Endothelial cell of umbilical vein (primary cell): ENCODE measurements at regions not wholly inside any gene's neighbourhood (a gene's known extent, or its start where the extent isn't known, plus 50 kb on each side); places are given as distances from the start of the nearest gene placed in this dataset.

Experiments
- BruUV-seq: library from RNA; stranded (reverse); fragments of 400-500 nt; replicated peaks from 2 replicates; lab custom pipeline; 2021; lab: Mats Ljungman, UMichigan
- CTCF ChIA-PET: fragments of 300-600, 350-600 bp; sonication (Branson Sonifier 250); formaldehyde crosslinking; loops from one replicate; lab custom pipeline; 2021; ENCODE audit warnings: antibody characterized with exemption, inconsistent platforms; lab: Charles Lee
- POLR2A ChIA-PET: fragments of 300-600, 350-600 bp; sonication (Branson Sonifier 250); formaldehyde crosslinking; loops from one replicate; lab custom pipeline; 2021; ENCODE audit warnings: antibody characterized with exemption, inconsistent platforms; lab: Charles Lee
- DNase-seq: peaks from one replicate; pipeline ENCODE4 v3.0.0-alpha.2; 2011; ENCODE audit warnings: low read depth, low spot score
- FAIRE-seq: peaks from 2 replicates; lab custom pipeline; 2011; peaks lifted over from hg19 to GRCh38; lab: Jason Lieb, UNC
- H2AFZ ChIP-seq: 2 replicates; pipeline ENCODE4 v1.6.0; 2012; ENCODE audit warnings: low read depth, low read length, control low read depth, inconsistent platforms
- H3K27ac ChIP-seq: 2 replicates; pipeline ENCODE4 v1.5.1; 2011; ENCODE audit warnings: low read depth, mild to moderate bottlenecking, control low read depth, low read length, moderate library complexity; ENCODE audit not compliant: insufficient read depth
- H3K27me3 ChIP-seq, 2 experiments: 2 replicates each; pipeline versions ENCODE4 v1.6.0 to v1.6.1; 2011; ENCODE audit warnings: low read length in 2 of 2, mixed read lengths in 1 of 2; ENCODE audit not compliant: control insufficient read depth in 2 of 2, insufficient read depth in 2 of 2
- H3K36me3 ChIP-seq, 2 experiments: 2 replicates in 1 of 2; 3 replicates in 1 of 2; pipeline ENCODE4 v1.5.1; 2011; ENCODE audit warnings: low read length in 2 of 2, mild to moderate bottlenecking in 1 of 2, moderate library complexity in 1 of 2; ENCODE audit not compliant: control insufficient read depth in 2 of 2, insufficient read depth in 2 of 2; ENCODE audit errors: extremely low read depth in 1 of 2
- H3K4me1 ChIP-seq: 3 replicates; pipeline ENCODE4 v1.5.1; 2011; ENCODE audit warnings: mild to moderate bottlenecking, low read length; ENCODE audit not compliant: control insufficient read depth, insufficient read depth; ENCODE audit errors: extremely low read depth
- H3K4me2 ChIP-seq: 2 replicates; pipeline ENCODE4 v1.6.1; 2011; ENCODE audit warnings: low read length, control low read depth, mixed read lengths; ENCODE audit not compliant: insufficient read depth
- H3K4me3 ChIP-seq, 3 experiments: fragments of 200-600 bp in 1 of 3; sonication (generic), shearing (Covaris generic) in 1 of 3; replicated peaks in 1 of 3; 2 replicates each; pipeline ENCODE4 v1.5.1; 2011 to 2016; ENCODE audit warnings: control low read depth in 3 of 3, low read length in 3 of 3, mild to moderate bottlenecking in 2 of 3, inconsistent platforms in 1 of 3, low read depth in 1 of 3, moderate library complexity in 1 of 3; ENCODE audit not compliant: insufficient read depth in 1 of 3
- H3K79me2 ChIP-seq: 2 replicates; pipeline ENCODE4 v1.6.0; 2012; ENCODE audit warnings: low read length, inconsistent platforms; ENCODE audit not compliant: control insufficient read depth, insufficient read depth
- H3K9ac ChIP-seq: replicated peaks from 2 replicates; pipeline ENCODE3; 2011; ENCODE audit warnings: low read length, control low read depth; ENCODE audit not compliant: insufficient read depth; ENCODE audit errors: extremely low read depth
- H3K9me1 ChIP-seq: replicated peaks from 3 replicates; pipeline ENCODE4 v1.6.0; 2011; ENCODE audit warnings: mild to moderate bottlenecking, low read length; ENCODE audit not compliant: control insufficient read depth, insufficient read depth; ENCODE audit errors: extremely low read depth
- H3K9me3 ChIP-seq: replicated peaks from 2 replicates; pipeline ENCODE4 v1.5.1; 2012; ENCODE audit warnings: low read length, inconsistent platforms; ENCODE audit not compliant: control insufficient read depth, insufficient read depth
- H4K20me1 ChIP-seq: replicated peaks from 2 replicates; pipeline ENCODE3; 2011; ENCODE audit warnings: mild to moderate bottlenecking, low read length; ENCODE audit not compliant: control insufficient read depth, insufficient read depth; ENCODE audit errors: extremely low read depth
- CTCF ChIP-seq, 2 donors: IDR thresholded peaks; 1 replicate in 1 of 2; 2 replicates in 1 of 2; pipeline ENCODE4 v1.5.1; 2011; ENCODE audit warnings: low read length in 2 of 2, mild to moderate bottlenecking in 2 of 2, moderate library complexity in 2 of 2, control low read depth in 1 of 2, inconsistent platforms in 1 of 2, low read depth in 1 of 2; ENCODE audit not compliant: insufficient read depth in 1 of 2; ENCODE audit errors: extremely low read depth in 1 of 2
- EZH2 ChIP-seq: IDR thresholded peaks from 2 replicates; pipeline ENCODE4 v1.6.1; 2012; ENCODE audit warnings: borderline replicate concordance, low read depth, mild to moderate bottlenecking, moderate library complexity, low read length, inconsistent platforms; ENCODE audit not compliant: severe bottlenecking
- FOS ChIP-seq: IDR thresholded peaks from 2 replicates; pipeline ENCODE4 v1.6.1; 2011; ENCODE audit warnings: mild to moderate bottlenecking, low read length, moderate library complexity, borderline replicate concordance; ENCODE audit not compliant: insufficient read depth
- GATA2 ChIP-seq: IDR thresholded peaks from 2 replicates; pipeline ENCODE4 v1.7.0; 2011; ENCODE audit warnings: low read depth, mild to moderate bottlenecking, moderate library complexity, mixed read lengths, low read length; ENCODE audit not compliant: insufficient read length, insufficient read depth
- JUN ChIP-seq: IDR thresholded peaks from 2 replicates; pipeline ENCODE4 v1.6.1; 2011; ENCODE audit warnings: borderline replicate concordance, low read depth; ENCODE audit not compliant: insufficient read length, insufficient read depth
- MAX ChIP-seq: IDR thresholded peaks from 2 replicates; pipeline ENCODE4 v1.6.1; 2011; ENCODE audit not compliant: insufficient read depth, insufficient read length
- MYC ChIP-seq: IDR thresholded peaks from one replicate; pipeline ENCODE4 v1.6.1; 2011; ENCODE audit warnings: mild to moderate bottlenecking, low read depth, low read length
- POLR2A ChIP-seq: IDR thresholded peaks from 2 replicates; pipeline ENCODE4 v1.6.1; 2012; ENCODE audit warnings: low read depth, mild to moderate bottlenecking, control low read depth, low read length
- POLR2AphosphoS5 ChIP-seq: IDR thresholded peaks from 2 replicates; pipeline ENCODE4 v1.6.1; 2012; ENCODE audit warnings: low read depth, mild to moderate bottlenecking, control low read depth, low read length, moderate library complexity; ENCODE audit not compliant: insufficient read depth
- dilution Hi-C: fragments of 300-500 bp; cut with MboI; formaldehyde crosslinking; loops from one replicate; pipeline ENCODE4 v1.15.0; 2019; ENCODE audit warnings: low sequenced_read_pairs; ENCODE audit not compliant: extremely low pct_ligation_motif_present
- intact Hi-C: fragments of 100-400 bp; cut with micrococcal nuclease; formaldehyde crosslinking; loops from one replicate; pipeline ENCODE4 v1.10.0; 2022

DNA sequence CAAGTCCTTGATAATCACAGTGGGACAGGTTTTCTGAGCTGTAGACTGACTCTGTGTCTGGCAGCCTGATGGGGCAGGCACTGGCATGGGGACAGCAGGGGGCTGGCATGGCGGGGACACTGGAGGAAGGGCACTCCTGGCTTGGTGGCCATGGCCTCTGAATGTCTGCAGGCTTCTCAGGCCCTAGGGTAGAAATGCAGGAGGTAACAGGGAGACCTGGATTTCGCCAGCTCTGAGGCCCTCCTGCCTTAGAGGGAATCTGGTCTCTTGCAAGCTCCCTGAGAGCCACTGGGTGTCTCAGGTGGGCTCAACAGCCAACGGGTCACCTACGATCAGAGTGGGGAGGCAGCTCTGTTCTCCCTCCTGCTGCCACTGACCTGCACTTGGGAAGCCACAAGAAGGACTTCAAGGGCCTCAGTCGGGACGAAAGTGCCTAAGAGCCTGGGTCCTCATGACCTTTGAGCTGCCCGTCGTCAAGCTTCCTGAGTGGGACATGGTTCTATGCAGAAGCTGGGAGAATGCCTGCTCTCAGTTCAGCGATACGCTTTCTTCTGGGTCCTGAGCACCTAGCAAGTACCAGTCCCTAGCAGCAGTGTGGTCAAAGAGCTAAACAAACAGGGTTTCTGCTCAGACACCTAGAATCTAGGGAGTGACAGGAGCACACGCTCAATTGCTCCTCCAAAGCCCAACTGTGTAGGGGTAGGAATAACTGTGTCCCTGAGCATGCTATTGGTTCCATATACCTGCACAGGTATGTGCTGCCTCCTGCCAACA, 569.0 kb downstream of the PTPRU start:
- dilution Hi-C loops = no loop called here
- no peak for DNase-seq
- H3K36me3 ChIP-seq = no peaks in the 10 kb centered on the region
- H2AFZ ChIP-seq = no peak overlapping the region
- no peak overlapping the region for H3K27ac ChIP-seq
- H3K4me1 ChIP-seq = no peaks in the 10 kb centered on the region
- H3K4me2 ChIP-seq = no peak overlapping the region
- ChIA-PET POLR2A (no interaction called here), CTCF (interaction anchor here (2.1 kb wide), 1 partner anchor 12 kb away, joined by 6 read pairs; no protein-coding TSS in a partner anchor)
- no peaks in the 10 kb centered on the region for H3K27me3 ChIP-seq
- H3K9me1 ChIP-seq = no peaks in the 10 kb centered on the region
- H3K9me3 ChIP-seq = no peaks in the 10 kb centered on the region
- no peaks in the 10 kb centered on the region for H4K20me1 ChIP-seq
- H3K9ac ChIP-seq = no peak overlapping the region
- no peaks in the 10 kb centered on the region for H3K79me2 ChIP-seq
- H3K4me3 ChIP-seq = no peak overlapping the region
- BruUV-seq = no TSS peak
- intact Hi-C loops = no loop called here
- TF ChIP-seq MAX = no peak
- TF ChIP-seq GATA2 = no peak
- TF ChIP-seq CTCF (IDR thresholded peaks at IDR 0.05; ENCODE audit: extremely low read depth in 1 of 2, insufficient read depth in 1 of 2, low read depth in 1 of 2, low read length in 2 of 2) = no peak
- no peak for TF ChIP-seq POLR2AphosphoS5
- no peak for TF ChIP-seq POLR2A
- no peak for TF ChIP-seq MYC
- TF ChIP-seq FOS = no peak
- TF ChIP-seq EZH2 = no peak
- no peak for TF ChIP-seq JUN
- FAIRE-seq = no peak
